SK-N-MC (cell line): ENCODE measurements at regions not wholly inside any gene's neighbourhood (a gene's known extent, or its start where the extent isn't known, plus 50 kb on each side); places are given as distances from the start of the nearest gene placed in this dataset.

Experiments
- DNase-seq: peaks from one replicate; pipeline ENCODE4 v3.0.0-alpha.2; 2011; ENCODE audit warnings: low read depth, low spot score
- H3K27ac ChIP-seq: fragments of 200-600 bp; sonication (generic); 2 replicates; pipeline ENCODE4 v1.5.1; 2016; ENCODE audit warnings: mixed run types
- H3K36me3 ChIP-seq: fragments of 200-600 bp; sonication (generic); 2 replicates; pipeline ENCODE4 v1.6.1; 2017; ENCODE audit warnings: antibody characterized with exemption, low read length, mixed read lengths; ENCODE audit not compliant: insufficient read depth
- H3K4me3 ChIP-seq: fragments of 200-600 bp; sonication (generic); 2 replicates; pipeline ENCODE4 v1.5.1; 2016
- H3K9ac ChIP-seq: fragments of 200-600 bp; sonication (generic); 2 replicates; pipeline ENCODE4 v1.8.0; 2017; ENCODE audit warnings: mixed run types, mixed read lengths; ENCODE audit not compliant: insufficient read length
- H3K9me3 ChIP-seq: fragments of 200-600 bp; sonication (generic); 2 replicates; pipeline ENCODE4 v1.6.1; 2017; ENCODE audit warnings: low read depth, mild to moderate bottlenecking, antibody characterized with exemption, low read length, moderate library complexity, mixed read lengths
- EZH2 ChIP-seq: fragments of 200-600 bp; sonication (generic); IDR thresholded peaks from one replicate; pipeline ENCODE4 v1.6.1; 2017; ENCODE audit warnings: antibody characterized with exemption
- FOXP2 ChIP-seq: optimal IDR thresholded peaks from 2 replicates; pipeline ENCODE3; 2011; ENCODE audit warnings: mild to moderate bottlenecking, moderate library complexity; ENCODE audit not compliant: insufficient read depth; ENCODE audit errors: extremely low read length, control extremely low read depth
- POLR2AphosphoS5 ChIP-seq: IDR thresholded peaks from 2 replicates; pipeline ENCODE4 v1.6.1; 2012; ENCODE audit warnings: mild to moderate bottlenecking, low read depth, low read length, borderline replicate concordance

GRCh38 chr11:91366816-91367215, 857.8 kb upstream of the FAT3 start:
- DNase-seq: no peak
- H3K36me3 ChIP-seq: no peaks in the 10 kb centered on the region
- no peak overlapping the region for H3K9ac ChIP-seq
- H3K9me3 ChIP-seq: no peaks in the 10 kb centered on the region
- H3K27ac ChIP-seq: no peak overlapping the region
- TF ChIP-seq EZH2 (no peak), FOXP2 (no peak), POLR2AphosphoS5 (no peak)
- no peak overlapping the region for H3K4me3 ChIP-seq

GRCh38 chr11:91365986-91366585, 858.5 kb upstream of the FAT3 start:
- no peak for DNase-seq
- no peaks in the 10 kb centered on the region for H3K9me3 ChIP-seq
- H3K36me3 ChIP-seq: no peaks in the 10 kb centered on the region
- no peak overlapping the region for H3K27ac ChIP-seq
- TF ChIP-seq EZH2: no peak
- TF ChIP-seq FOXP2: no peak
- TF ChIP-seq POLR2AphosphoS5: no peak
- H3K4me3 ChIP-seq: no peak overlapping the region
- no peak overlapping the region for H3K9ac ChIP-seq

GRCh38 chr11:91350931-91351330, 873.7 kb upstream of the FAT3 start:
- no peak for DNase-seq
- no peak overlapping the region for H3K9ac ChIP-seq
- no peak overlapping the region for H3K27ac ChIP-seq
- no peaks in the 10 kb centered on the region for H3K9me3 ChIP-seq
- no peak overlapping the region for H3K4me3 ChIP-seq
- H3K36me3 ChIP-seq: no peaks in the 10 kb centered on the region
- TF ChIP-seq FOXP2 (no peak), POLR2AphosphoS5 (no peak), EZH2 (no peak)

DNA sequence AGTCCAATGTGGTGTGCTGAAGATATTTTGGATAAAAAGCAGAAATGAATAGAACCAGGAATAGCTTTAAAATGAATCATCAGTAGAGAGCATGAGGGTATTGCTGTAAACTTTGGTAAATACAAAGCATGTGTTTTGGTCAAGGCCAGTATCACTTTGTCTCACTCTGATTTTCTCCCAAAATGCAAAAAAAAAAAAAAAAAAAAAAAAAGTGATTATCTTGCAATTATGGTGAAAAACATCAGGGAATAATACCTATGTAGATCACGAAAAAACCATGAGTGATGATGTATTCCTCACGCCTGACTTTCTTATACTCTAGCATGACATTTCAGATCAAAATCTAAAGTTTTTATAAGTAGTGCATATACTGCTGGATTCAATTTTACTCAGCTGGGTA, 897.9 kb upstream of the FAT3 start:
- TF ChIP-seq POLR2AphosphoS5: no peak
- TF ChIP-seq FOXP2: no peak
- no peak for TF ChIP-seq EZH2
- Histone ChIP-seq H3K36me3 (no peaks in the 10 kb centered on the region), H3K27ac (no peak overlapping the region), H3K4me3 (no peak overlapping the region), H3K9me3 (no peaks in the 10 kb centered on the region), H3K9ac (no peak overlapping the region)
- DNase-seq: no peak

DNA sequence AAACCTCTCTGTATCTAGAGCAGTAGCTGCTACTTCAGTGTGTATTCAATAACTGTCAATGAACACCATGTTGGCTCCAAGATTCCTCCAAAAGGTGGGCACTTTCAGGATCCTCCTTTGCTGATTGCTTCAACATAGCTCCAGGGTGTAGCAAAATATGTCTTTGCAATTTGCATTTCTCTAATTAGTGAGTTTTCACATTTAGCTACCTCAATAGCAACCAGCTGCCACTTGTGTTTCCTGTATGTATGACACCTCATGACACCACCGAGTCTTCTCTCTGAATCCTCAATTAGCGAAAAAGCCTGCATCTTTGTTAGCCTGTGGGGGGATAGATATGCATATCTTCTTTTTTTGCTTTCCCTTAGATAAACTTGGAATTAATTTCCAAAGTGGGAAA, 898.3 kb upstream of the FAT3 start:
- TF ChIP-seq POLR2AphosphoS5: no peak
- no peak for DNase-seq

DNA sequence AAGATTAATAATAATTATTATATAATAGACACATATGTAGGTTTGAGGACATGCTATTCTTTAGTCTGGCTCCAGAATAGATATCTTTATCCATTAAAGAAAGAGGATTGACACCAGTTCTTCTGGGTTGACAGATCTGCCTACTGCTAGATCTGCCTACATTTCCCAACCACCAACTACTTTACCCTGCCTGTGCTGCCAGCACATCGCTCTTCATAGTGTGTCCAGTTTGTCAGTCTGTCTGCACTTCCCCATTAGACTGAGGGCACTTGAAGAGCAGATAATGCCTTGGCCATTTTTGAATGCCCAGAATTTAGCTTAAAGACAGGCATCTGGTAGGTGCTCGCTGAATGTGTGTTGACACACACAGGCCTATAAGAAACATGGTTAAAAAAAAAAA, 910.1 kb upstream of the FAT3 start:
- Histone ChIP-seq H3K9me3 (no peaks in the 10 kb centered on the region), H3K27ac (no peak overlapping the region), H3K4me3 (no peak overlapping the region), H3K36me3 (no peaks in the 10 kb centered on the region), H3K9ac (no peak overlapping the region)
- TF ChIP-seq EZH2 (no peak), POLR2AphosphoS5 (no peak), FOXP2 (no peak)
- DNase-seq: no peak

More for the DNA sequence above, 898.3 kb upstream of the FAT3 start:
- Histone ChIP-seq H3K27ac (no peak overlapping the region), H3K4me3 (no peak overlapping the region), H3K9ac (no peak overlapping the region), H3K36me3 (no peaks in the 10 kb centered on the region), H3K9me3 (no peaks in the 10 kb centered on the region)

- Histone ChIP-seq H3K36me3 (no peaks in the 10 kb centered on the region), H3K27ac (no peak overlapping the region), H3K9me3 (no peaks in the 10 kb centered on the region), H3K4me3 (no peak overlapping the region), H3K9ac (no peak overlapping the region)
- DNase-seq: no peak
- no peak for TF ChIP-seq EZH2
- no peak for TF ChIP-seq FOXP2
- no peak for TF ChIP-seq POLR2AphosphoS5
Observed at GRCh38 chr11:91312541-91312940, 912.1 kb upstream of the FAT3 start.

- no peaks in the 10 kb centered on the region for H3K36me3 ChIP-seq
- no peaks in the 10 kb centered on the region for H3K9me3 ChIP-seq
- no peak overlapping the region for H3K4me3 ChIP-seq
- H3K9ac ChIP-seq: no peak overlapping the region
- no peak overlapping the region for H3K27ac ChIP-seq
- TF ChIP-seq POLR2AphosphoS5 (no peak), FOXP2 (no peak), EZH2 (no peak)
- no peak for DNase-seq
Observed at GRCh38 chr11:91310085-91310484, 914.5 kb upstream of the FAT3 start.

DNA sequence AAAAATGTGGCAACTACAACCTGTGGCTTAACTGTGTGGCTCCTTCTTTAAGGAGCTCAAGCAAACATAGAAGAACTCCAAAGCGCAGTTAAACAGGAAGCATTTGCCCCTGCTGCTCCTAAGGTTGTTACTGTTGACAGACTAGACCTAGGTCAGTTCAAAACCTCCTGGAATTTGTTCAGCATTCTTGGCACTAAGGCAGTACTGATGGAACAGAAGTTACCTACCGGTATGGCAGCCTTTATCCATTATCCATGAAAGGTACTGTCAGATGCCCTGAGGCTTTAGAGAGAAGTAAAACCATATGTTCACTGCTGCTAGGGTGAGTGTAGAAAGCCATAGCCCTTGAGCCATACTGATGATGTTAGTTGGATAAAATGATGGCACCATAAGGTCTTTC, 916.5 kb upstream of the FAT3 start:
- DNase-seq: no peak
- Histone ChIP-seq H3K36me3 (no peaks in the 10 kb centered on the region), H3K4me3 (no peak overlapping the region), H3K9me3 (no peaks in the 10 kb centered on the region), H3K9ac (no peak overlapping the region), H3K27ac (no peak overlapping the region)
- TF ChIP-seq EZH2 (no peak), FOXP2 (no peak), POLR2AphosphoS5 (no peak)
